T-helper 17 cell (primary cell): ENCODE measurements at regions not wholly inside any gene's neighbourhood (a gene's known extent, or its start where the extent isn't known, plus 50 kb on each side); places are given as distances from the start of the nearest gene placed in this dataset.

Experiments
- ATAC-seq: fragments of 150-1000 bp; cut with Tn5 transposase; 2 replicates; pipeline ENCODE4 v1.10.0; 2021; ENCODE audit warnings: mild to moderate bottlenecking, moderate library complexity
- DNase-seq, 3 donors: peaks; one replicate each; pipeline versions ENCODE4 v3.0.0 to v3.0.0-alpha.2; 2020 to 2021
- H3K9me3 ChIP-seq: one replicate; pipeline ENCODE4 v1.7.0; 2013; ENCODE audit warnings: low read length, mild to moderate bottlenecking; ENCODE audit not compliant: control insufficient read depth, poor library complexity, severe bottlenecking
- H3K27ac Mint-ChIP-seq: one replicate; pipeline ENCODE4 v1.8.0; 2022; ENCODE audit warnings: mild to moderate bottlenecking, moderate library complexity, mixed read lengths
- H3K27me3 Mint-ChIP-seq: one replicate; pipeline ENCODE4 v1.8.0; 2022; ENCODE audit warnings: mixed read lengths
- H3K36me3 Mint-ChIP-seq: one replicate; pipeline ENCODE4 v1.8.0; 2022; ENCODE audit warnings: low read depth, mixed read lengths
- H3K4me1 Mint-ChIP-seq: one replicate; pipeline ENCODE4 v1.8.0; 2022; ENCODE audit warnings: mild to moderate bottlenecking, mixed read lengths
- H3K4me3 Mint-ChIP-seq: one replicate; pipeline ENCODE4 v1.8.0; 2022; ENCODE audit warnings: mild to moderate bottlenecking, moderate library complexity, mixed read lengths

DNA sequence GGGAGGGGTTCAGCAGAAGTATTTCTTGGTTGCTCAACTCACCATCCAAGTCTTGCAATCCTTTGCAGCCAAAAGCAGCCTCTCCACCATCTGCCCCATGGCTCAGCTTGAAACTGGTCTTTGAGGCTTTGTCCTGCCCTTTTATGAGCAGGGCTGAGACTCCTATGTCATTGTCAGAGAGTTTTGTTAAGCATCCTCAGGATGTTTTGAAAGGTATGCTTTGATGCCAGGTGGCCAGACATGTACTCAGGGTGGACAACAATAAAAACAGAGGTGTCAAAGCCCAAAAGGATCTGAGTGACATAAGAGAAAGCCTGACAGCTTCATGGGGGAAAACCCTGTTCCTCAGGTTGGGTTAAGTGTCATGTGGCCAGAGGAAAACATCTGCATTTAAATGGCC is 310.5 kb downstream of the PRDM2 start:
- no peak for DNase-seq

DNA sequence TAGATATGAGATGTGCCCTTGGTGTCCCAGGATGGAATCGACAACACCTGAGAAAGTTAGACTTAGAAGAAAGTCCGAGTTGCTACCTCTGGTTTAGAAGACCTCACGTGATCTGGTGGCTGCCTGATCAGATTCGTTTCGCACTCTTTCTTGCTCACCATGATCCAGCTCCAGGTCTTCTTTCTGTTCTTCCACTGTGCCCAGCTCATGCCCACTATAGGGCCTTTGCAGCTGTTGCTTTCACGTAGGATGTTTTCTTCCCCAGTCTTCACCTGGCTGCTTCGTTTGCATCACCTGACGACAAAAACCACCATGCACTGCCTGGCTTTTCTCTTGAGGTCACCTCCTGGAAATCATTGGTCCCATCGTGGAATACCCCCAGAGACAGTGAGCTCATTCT is 311.1 kb downstream of the PRDM2 start:
- Mint-ChIP-seq H3K27ac (no peak overlapping the region), H3K4me1 (no peaks in the 10 kb centered on the region), H3K4me3 (no peak overlapping the region), H3K36me3 (no peaks in the 10 kb centered on the region), H3K27me3 (peaks cover 6% of the 10 kb centered on the region)
- no peak for DNase-seq
- H3K9me3 ChIP-seq: no peaks in the 10 kb centered on the region
- ATAC-seq: no peak

More for the DNA sequence above, 310.5 kb downstream of the PRDM2 start:
- Mint-ChIP-seq H3K36me3 (no peaks in the 10 kb centered on the region), H3K4me1 (no peaks in the 10 kb centered on the region), H3K27me3 (no peaks in the 10 kb centered on the region), H3K27ac (no peak overlapping the region), H3K4me3 (no peak overlapping the region)
- no peak for ATAC-seq
- H3K9me3 ChIP-seq: no peaks in the 10 kb centered on the region

DNA sequence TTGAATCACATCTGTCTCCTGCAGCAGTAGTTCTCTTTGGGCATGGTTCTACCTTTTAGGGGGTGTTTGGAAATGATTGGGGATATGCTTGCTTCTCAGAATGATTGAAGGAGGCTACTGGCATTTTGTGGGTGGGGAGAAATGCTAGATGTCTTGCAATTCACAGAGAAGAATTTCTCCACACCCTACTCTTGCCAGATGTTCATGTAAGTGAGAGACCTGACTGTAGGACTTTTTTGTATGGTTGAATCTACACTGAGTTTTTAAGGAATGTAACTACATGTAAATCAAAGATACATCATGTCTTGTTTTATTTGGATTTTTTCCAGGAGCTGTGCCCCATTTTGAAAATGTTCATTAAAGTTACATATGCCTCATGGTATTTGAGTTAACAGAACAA is 311.9 kb downstream of the PRDM2 start:
- Mint-ChIP-seq H3K4me3 (no peak overlapping the region), H3K4me1 (no peaks in the 10 kb centered on the region), H3K27ac (no peak overlapping the region), H3K36me3 (no peaks in the 10 kb centered on the region), H3K27me3 (peaks cover 10% of the 10 kb centered on the region)
- DNase-seq (no peak), ATAC-seq (no peak)
- no peaks in the 10 kb centered on the region for H3K9me3 ChIP-seq

GRCh38 chr1:14014929-14015328 is 314.9 kb downstream of the PRDM2 start:
- H3K4me1 Mint-ChIP-seq: no peaks in the 10 kb centered on the region

GRCh38 chr1:14015917-14016316 is 315.9 kb downstream of the PRDM2 start:
- DNase-seq (no peak), ATAC-seq (no peak)
- H3K36me3 Mint-ChIP-seq: no peaks in the 10 kb centered on the region
- H3K27me3 Mint-ChIP-seq: peaks cover 20% of the 10 kb centered on the region
- no peaks in the 10 kb centered on the region for H3K4me1 Mint-ChIP-seq
- no peak overlapping the region for H3K27ac Mint-ChIP-seq
- H3K9me3 ChIP-seq: no peaks in the 10 kb centered on the region
- no peak overlapping the region for H3K4me3 Mint-ChIP-seq

More at GRCh38 chr1:14014929-14015328, 314.9 kb downstream of the PRDM2 start:
- H3K4me3 Mint-ChIP-seq: no peak overlapping the region
- H3K36me3 Mint-ChIP-seq: no peaks in the 10 kb centered on the region
- ATAC-seq (no peak), DNase-seq (no peak)
- H3K9me3 ChIP-seq: no peaks in the 10 kb centered on the region
- H3K27ac Mint-ChIP-seq: no peak overlapping the region
- peaks cover 20% of the 10 kb centered on the region for H3K27me3 Mint-ChIP-seq

DNA sequence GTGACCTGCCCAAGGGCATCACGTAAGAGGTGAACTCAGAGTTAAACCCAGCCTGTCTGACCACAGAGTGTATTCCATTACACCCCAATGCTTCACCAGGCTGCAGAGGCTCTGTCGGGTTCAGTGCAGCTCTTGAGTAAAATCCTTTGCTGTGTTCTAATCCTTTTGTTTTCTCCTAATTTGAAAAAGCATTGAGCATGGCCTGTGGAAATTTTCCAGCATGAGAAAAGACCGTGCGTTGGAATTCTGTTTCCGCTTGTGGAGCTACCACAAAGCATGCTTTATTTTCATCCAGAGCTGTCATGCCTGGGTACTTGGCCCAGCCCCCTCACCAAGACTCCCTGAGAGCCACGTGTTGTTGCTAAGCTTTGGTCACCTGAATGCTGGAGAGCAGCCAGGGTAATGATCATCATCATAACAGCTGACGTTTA is 317.6 kb downstream of the PRDM2 start:
- H3K27me3 Mint-ChIP-seq: peaks cover 20% of the 10 kb centered on the region
- H3K4me3 Mint-ChIP-seq: no peak overlapping the region
- H3K9me3 ChIP-seq: no peaks in the 10 kb centered on the region
- H3K4me1 Mint-ChIP-seq: no peaks in the 10 kb centered on the region
- H3K36me3 Mint-ChIP-seq: no peaks in the 10 kb centered on the region
- H3K27ac Mint-ChIP-seq: no peak overlapping the region
- ATAC-seq: no peak
- DNase-seq: no peak

DNA sequence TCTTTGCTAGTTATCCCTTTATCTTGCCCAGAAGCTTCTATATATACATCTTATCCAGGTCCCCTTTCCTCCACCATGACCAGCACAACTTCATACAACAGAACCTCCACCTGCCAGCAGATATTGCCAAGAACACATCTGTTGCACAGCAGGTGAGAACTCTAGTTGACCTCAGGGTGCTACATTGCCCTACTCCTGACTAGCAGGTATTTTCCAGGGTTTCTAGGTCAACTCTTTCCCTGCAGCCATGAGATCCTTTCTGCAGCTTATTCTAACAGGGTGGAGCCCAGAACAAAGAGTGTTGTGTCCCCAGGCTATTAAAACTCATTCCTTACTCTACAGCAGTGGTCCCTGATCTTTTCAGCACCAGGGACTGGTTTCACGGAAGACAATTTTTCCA is 319.5 kb downstream of the PRDM2 start:
- H3K36me3 Mint-ChIP-seq: no peaks in the 10 kb centered on the region
- H3K27ac Mint-ChIP-seq: no peak overlapping the region
- no peak for DNase-seq
- H3K27me3 Mint-ChIP-seq: peaks cover 20% of the 10 kb centered on the region
- no peaks in the 10 kb centered on the region for H3K4me1 Mint-ChIP-seq
- no peaks in the 10 kb centered on the region for H3K9me3 ChIP-seq
- ATAC-seq: no peak
- no peak overlapping the region for H3K4me3 Mint-ChIP-seq

- no peaks in the 10 kb centered on the region for H3K9me3 ChIP-seq
- no peak overlapping the region for H3K4me3 Mint-ChIP-seq
- no peaks in the 10 kb centered on the region for H3K36me3 Mint-ChIP-seq
- ATAC-seq (no peak), DNase-seq (no peak)
- H3K4me1 Mint-ChIP-seq: no peaks in the 10 kb centered on the region
- peaks cover 20% of the 10 kb centered on the region for H3K27me3 Mint-ChIP-seq
- no peak overlapping the region for H3K27ac Mint-ChIP-seq
Measured at GRCh38 chr1:14020006-14020405, 320.0 kb downstream of the PRDM2 start.

GRCh38 chr1:14027099-14027498 is 327.1 kb downstream of the PRDM2 start:
- no peak overlapping the region for H3K4me3 Mint-ChIP-seq
- H3K27me3 Mint-ChIP-seq: peaks cover 5% of the 10 kb centered on the region
- H3K36me3 Mint-ChIP-seq: no peaks in the 10 kb centered on the region
- no peak overlapping the region for H3K27ac Mint-ChIP-seq
- DNase-seq (no peak), ATAC-seq (no peak)
- no peaks in the 10 kb centered on the region for H3K4me1 Mint-ChIP-seq
- no peaks in the 10 kb centered on the region for H3K9me3 ChIP-seq

DNA sequence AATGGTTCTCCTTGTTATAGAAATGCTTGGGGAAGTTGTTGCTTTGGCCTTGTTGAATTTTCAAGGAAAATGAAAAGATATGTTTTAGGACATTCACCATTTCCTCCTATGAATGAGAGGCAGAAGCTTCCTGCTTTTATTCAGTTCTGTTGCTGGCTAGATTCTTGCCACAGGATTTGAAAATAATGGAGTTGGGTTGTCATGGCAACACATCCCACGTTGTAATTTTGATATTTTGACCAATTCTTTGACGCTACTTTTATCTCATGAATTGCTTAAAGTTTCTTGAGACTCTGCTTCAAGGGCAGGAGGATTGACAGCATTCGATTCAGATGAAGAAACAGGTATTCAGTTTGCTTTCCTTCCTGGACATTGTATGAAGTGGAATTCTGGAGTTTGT is 331.5 kb downstream of the PRDM2 start:
- Mint-ChIP-seq H3K4me3 (no peak overlapping the region), H3K36me3 (no peaks in the 10 kb centered on the region), H3K27ac (no peak overlapping the region)

GRCh38 chr1:14034506-14034905 is 334.5 kb downstream of the PRDM2 start:
- ATAC-seq: no peak
- H3K9me3 ChIP-seq: no peaks in the 10 kb centered on the region
- Mint-ChIP-seq H3K4me1 (no peaks in the 10 kb centered on the region), H3K27me3 (no peaks in the 10 kb centered on the region), H3K36me3 (no peaks in the 10 kb centered on the region), H3K27ac (no peak overlapping the region), H3K4me3 (no peak overlapping the region)
- DNase-seq: no peak

More for the DNA sequence above, 331.5 kb downstream of the PRDM2 start:
- H3K27me3 Mint-ChIP-seq: peaks cover 4% of the 10 kb centered on the region
- ATAC-seq (no peak), DNase-seq (no peak)
- no peaks in the 10 kb centered on the region for H3K9me3 ChIP-seq
- no peaks in the 10 kb centered on the region for H3K4me1 Mint-ChIP-seq

DNA sequence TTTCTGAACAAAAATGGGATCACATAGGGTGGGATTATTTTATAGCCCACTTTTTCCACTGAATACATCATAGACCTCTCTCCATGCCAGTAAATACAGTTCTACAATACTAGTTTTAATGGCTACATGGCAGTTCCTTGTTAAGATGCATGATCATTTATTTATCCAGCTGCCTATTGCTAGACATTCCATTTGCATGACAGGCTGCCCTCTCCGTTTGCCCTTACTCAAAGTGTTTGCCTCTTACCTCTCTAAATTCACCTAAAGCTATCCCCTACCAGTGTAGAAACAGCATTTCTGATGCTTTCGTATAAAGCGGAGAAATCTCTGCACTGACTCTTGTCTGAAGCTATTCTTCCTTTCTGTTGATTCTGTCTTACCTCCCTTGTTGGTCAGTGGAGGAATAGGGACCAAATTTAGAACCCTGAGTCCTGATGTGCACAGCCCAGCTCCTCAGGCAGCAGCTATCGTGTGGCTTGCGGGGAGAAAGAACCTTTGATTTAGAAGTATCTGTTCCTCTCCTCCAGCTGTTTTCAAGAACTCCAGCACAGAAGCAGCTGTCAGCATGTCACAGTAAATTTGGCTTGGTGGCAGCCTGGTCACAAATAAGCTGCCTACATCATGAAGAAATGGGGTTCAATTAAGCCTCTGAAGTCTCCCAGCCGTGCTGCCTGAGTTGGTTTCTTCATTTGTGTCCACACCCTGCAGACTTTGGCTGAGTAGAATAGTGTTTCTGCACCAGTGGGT is 337.3 kb downstream of the PRDM2 start:
- ATAC-seq (no peak), DNase-seq (no peak)
- Mint-ChIP-seq H3K4me3 (no peak overlapping the region), H3K27ac (no peak overlapping the region), H3K27me3 (no peaks in the 10 kb centered on the region), H3K4me1 (no peaks in the 10 kb centered on the region), H3K36me3 (no peaks in the 10 kb centered on the region)
- H3K9me3 ChIP-seq: peaks cover 3% of the 10 kb centered on the region

- ATAC-seq: no peak
Measured at GRCh38 chr1:14039582-14040430, 339.8 kb downstream of the PRDM2 start.

More at GRCh38 chr1:14039582-14040430, 339.8 kb downstream of the PRDM2 start:
- no peaks in the 10 kb centered on the region for H3K36me3 Mint-ChIP-seq
- DNase-seq: no peak
- H3K4me3 Mint-ChIP-seq: no peak overlapping the region
- H3K27me3 Mint-ChIP-seq: no peaks in the 10 kb centered on the region
- H3K4me1 Mint-ChIP-seq: no peaks in the 10 kb centered on the region
- H3K27ac Mint-ChIP-seq: no peak overlapping the region
- H3K9me3 ChIP-seq: peaks cover 3% of the 10 kb centered on the region
